H9 (cell line): ENCODE measurements at regions not wholly inside any gene's neighbourhood (a gene's known extent, or its start where the extent isn't known, plus 50 kb on each side); places are given as distances from the start of the nearest gene placed in this dataset.

ENCODE experiments used
- DNase-seq: peaks from one replicate; pipeline ENCODE4 v3.0.0-alpha.2; 2017
- H2AFZ ChIP-seq: one replicate; pipeline ENCODE4 v1.6.1; 2013; ENCODE audit warnings: mild to moderate bottlenecking, low read length, control low read depth, moderate library complexity
- H2AK5ac ChIP-seq: 2 replicates; pipeline ENCODE4 v1.6.1; 2013; ENCODE audit warnings: low read length, control low read depth, mixed read lengths; ENCODE audit not compliant: insufficient read length
- H2BK120ac ChIP-seq: one replicate; pipeline ENCODE4 v1.6.1; 2013; ENCODE audit warnings: low read depth, mild to moderate bottlenecking, low read length, control low read depth, inconsistent platforms; ENCODE audit not compliant: poor library complexity, severe bottlenecking
- H2BK12ac ChIP-seq: 2 replicates; pipeline ENCODE4 v1.6.1; 2013; ENCODE audit warnings: low read length, control low read depth, mixed read lengths, low read depth; ENCODE audit not compliant: insufficient read length
- H2BK15ac ChIP-seq: 2 replicates; pipeline ENCODE4 v1.6.1; 2013; ENCODE audit warnings: low read depth, low read length, control low read depth
- H2BK20ac ChIP-seq: one replicate; pipeline ENCODE4 v1.6.1; 2013; ENCODE audit warnings: low read depth, mild to moderate bottlenecking, low read length, control low read depth, inconsistent platforms; ENCODE audit not compliant: poor library complexity, severe bottlenecking
- H2BK5ac ChIP-seq: 2 replicates; pipeline ENCODE4 v1.6.1; 2013; ENCODE audit warnings: low read length, control low read depth, mixed read lengths; ENCODE audit not compliant: insufficient read length
- H3K14ac ChIP-seq: 2 replicates; pipeline ENCODE4 v1.6.1; 2013; ENCODE audit warnings: low read length, control low read depth; ENCODE audit not compliant: insufficient read depth
- H3K18ac ChIP-seq: 2 replicates; pipeline ENCODE4 v1.6.1; 2013; ENCODE audit warnings: low read depth, mild to moderate bottlenecking, mixed read lengths, low read length, control low read depth; ENCODE audit not compliant: insufficient read length
- H3K23ac ChIP-seq: 2 replicates; pipeline ENCODE4 v1.6.1; 2013; ENCODE audit warnings: low read length, control low read depth, mixed read lengths, low read depth; ENCODE audit not compliant: insufficient read length
- H3K23me2 ChIP-seq: 2 replicates; pipeline ENCODE4 v1.6.1; 2013; ENCODE audit warnings: low read depth, mild to moderate bottlenecking, mixed read lengths, low read length, control low read depth; ENCODE audit not compliant: insufficient read length, poor library complexity, severe bottlenecking
- H3K27ac ChIP-seq: 2 replicates; pipeline ENCODE4 v1.5.1; 2013; ENCODE audit warnings: low read length, control low read depth, mixed read lengths, low read depth; ENCODE audit not compliant: insufficient read length
- H3K27me3 ChIP-seq: 2 replicates; pipeline ENCODE4 v1.6.1; 2013; ENCODE audit warnings: low read length, control low read depth, inconsistent platforms; ENCODE audit not compliant: insufficient read depth
- H3K4ac ChIP-seq: 2 replicates; pipeline ENCODE4 v1.6.1; 2013; ENCODE audit warnings: low read depth, mild to moderate bottlenecking, control low read depth, inconsistent platforms, low read length, moderate library complexity
- H3K4me1 ChIP-seq: 2 replicates; pipeline ENCODE4 v1.6.1; 2013; ENCODE audit warnings: low read length, control low read depth, inconsistent platforms; ENCODE audit not compliant: insufficient read depth
- H3K4me2 ChIP-seq: 2 replicates; pipeline ENCODE4 v1.6.1; 2013; ENCODE audit warnings: low read length, control low read depth, mixed read lengths; ENCODE audit not compliant: insufficient read length, insufficient read depth
- H3K56ac ChIP-seq: 2 replicates; pipeline ENCODE4 v1.6.1; 2013; ENCODE audit warnings: low read depth, mild to moderate bottlenecking, mixed read lengths, low read length, control low read depth; ENCODE audit not compliant: insufficient read length
- H3K79me1 ChIP-seq: 2 replicates; pipeline ENCODE4 v1.6.1; 2013; ENCODE audit warnings: low read depth, mild to moderate bottlenecking, moderate library complexity, low read length, control low read depth, inconsistent platforms; ENCODE audit not compliant: insufficient read depth, poor library complexity, severe bottlenecking
- H3K79me2 ChIP-seq: 2 replicates; pipeline ENCODE4 v1.6.1; 2013; ENCODE audit warnings: low read length, control low read depth, inconsistent platforms; ENCODE audit not compliant: insufficient read depth
- H3K9ac ChIP-seq: 2 replicates; pipeline ENCODE4 v1.6.1; 2013; ENCODE audit warnings: low read length, control low read depth, mixed read lengths; ENCODE audit not compliant: insufficient read length; ENCODE audit errors: extremely low read depth
- H3K9me3 ChIP-seq: one replicate; pipeline ENCODE4 v1.6.1; 2013; ENCODE audit warnings: low read depth, low read length, inconsistent platforms; ENCODE audit not compliant: control insufficient read depth
- H3T11ph ChIP-seq: one replicate; pipeline ENCODE4 v1.6.1; 2013; ENCODE audit warnings: mild to moderate bottlenecking, low read length, control low read depth, inconsistent platforms
- H4K20me1 ChIP-seq: one replicate; pipeline ENCODE4 v1.6.1; 2013; ENCODE audit not compliant: control insufficient read depth, insufficient read length, insufficient read depth
- H4K5ac ChIP-seq: 2 replicates; pipeline ENCODE4 v1.6.1; 2013; ENCODE audit warnings: low read depth, mild to moderate bottlenecking, mixed read lengths, low read length, control low read depth; ENCODE audit not compliant: insufficient read length
- H4K8ac ChIP-seq: replicated peaks from 2 replicates; pipeline ENCODE4 v1.6.1; 2013; ENCODE audit warnings: low read length, control low read depth, mixed read lengths, low read depth; ENCODE audit not compliant: insufficient read length
- H4K91ac ChIP-seq: 2 replicates; pipeline ENCODE4 v1.6.1; 2013; ENCODE audit warnings: low read depth, mild to moderate bottlenecking, moderate library complexity, mixed read lengths, low read length, control low read depth; ENCODE audit not compliant: insufficient read length
- H3K27ac Mint-ChIP-seq, 3 experiments: 2 replicates in 2 of 3; 3 replicates in 1 of 3; pipeline ENCODE4 v1.8.0; 2020 to 2021; ENCODE audit warnings: mixed read lengths in 3 of 3, mild to moderate bottlenecking in 1 of 3, moderate library complexity in 1 of 3
- H3K27me3 Mint-ChIP-seq: 2 replicates; pipeline ENCODE4 v1.8.0; 2021; ENCODE audit warnings: low read depth, mild to moderate bottlenecking, moderate library complexity, mixed read lengths
- H3K36me3 Mint-ChIP-seq, 3 experiments: 2 replicates in 2 of 3; 3 replicates in 1 of 3; pipeline ENCODE4 v1.8.0; 2020 to 2021; ENCODE audit warnings: low read depth in 3 of 3, mixed read lengths in 3 of 3; ENCODE audit not compliant: insufficient read depth in 1 of 3
- H3K4me1 Mint-ChIP-seq, 2 experiments: 2 replicates each; pipeline ENCODE4 v1.8.0; 2020; ENCODE audit warnings: mixed read lengths in 2 of 2
- H3K4me3 Mint-ChIP-seq, 2 experiments: 2 replicates in 1 of 2; 3 replicates in 1 of 2; pipeline ENCODE4 v1.8.0; 2020 to 2021; ENCODE audit warnings: mild to moderate bottlenecking in 2 of 2, mixed read lengths in 2 of 2, moderate library complexity in 1 of 2
- H3K9me3 Mint-ChIP-seq, 2 experiments: 2 replicates in 1 of 2; 3 replicates in 1 of 2; pipeline ENCODE4 v1.8.0; 2020; ENCODE audit warnings: mild to moderate bottlenecking in 2 of 2, mixed read lengths in 2 of 2, moderate library complexity in 1 of 2
- WGBS: extraction: QIAGEN DNeasy Blood & Tissue Kit; methylation state at CpG from one replicate; pipeline ENCODE4 v1.1.7; 2013; ENCODE audit warnings: missing lambda C conversion rate, low lambda C conversion rate, mixed read lengths; ENCODE audit not compliant: insufficient read length; ENCODE audit errors: extremely low coverage; 5-methylcytosine and 5-hydroxymethylcytosine counted together
- TF ChIP-seq, protein P1 (sequence below): fragments of 200-600 bp; sonication (generic); conservative IDR thresholded peaks from 3 replicates; pipeline ENCODE4 v1.8.0; 2021; ENCODE audit warnings: antibody characterized with exemption, mild to moderate bottlenecking

DNA sequence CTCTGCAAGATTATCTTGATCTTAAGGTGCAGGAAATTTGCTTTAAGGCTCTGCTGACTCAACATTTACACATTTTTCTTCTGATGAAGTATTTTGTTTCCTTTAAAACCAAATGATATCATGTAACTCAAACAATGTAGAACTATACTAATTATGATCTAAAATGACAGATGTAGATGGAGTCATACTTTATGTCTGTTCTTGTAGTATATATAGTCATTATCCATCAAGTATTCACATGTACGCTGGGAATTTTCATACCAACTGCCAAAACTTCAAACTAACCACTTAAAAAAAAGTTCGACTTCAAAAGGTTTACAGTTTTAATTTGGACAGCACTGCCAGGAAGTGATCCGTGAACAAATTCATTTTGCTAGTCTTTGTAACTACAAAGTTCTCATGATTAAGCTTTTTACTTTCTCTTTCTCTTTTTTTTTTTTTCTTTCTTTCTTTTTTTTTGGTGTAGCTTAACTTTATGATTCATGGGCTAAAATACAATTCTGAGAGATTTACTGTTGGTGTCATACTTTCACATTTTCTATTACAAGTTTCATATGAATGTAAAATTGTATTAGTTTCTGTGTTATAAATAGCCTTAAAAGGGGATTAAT lies 509.0 kb upstream of the CXADR start:
- H3K4me1 ChIP-seq = no peaks in the 10 kb centered on the region
- no peak overlapping the region for H4K5ac ChIP-seq
- H3K23ac ChIP-seq = no peak overlapping the region
- Mint-ChIP-seq H3K27ac (no peak overlapping the region), H3K27me3 (no peaks in the 10 kb centered on the region), H3K9me3 (peaks cover 8 to 10% of the 10 kb centered on the region in 2 experiments; a peak in 3 of 5 replicates), H3K4me3 (no peak overlapping the region), H3K4me1 (peaks cover 21 to 22% of the 10 kb centered on the region in 2 experiments), H3K36me3 (peaks cover 4 to 14% (median 9%) of the 10 kb centered on the region in 3 experiments)
- H2BK12ac ChIP-seq = no peak overlapping the region
- no peaks in the 10 kb centered on the region for H4K20me1 ChIP-seq
- no peak overlapping the region for H2BK20ac ChIP-seq
- no peaks in the 10 kb centered on the region for H3K79me1 ChIP-seq
- no peak overlapping the region for H2BK5ac ChIP-seq
- H2BK120ac ChIP-seq = no peak overlapping the region
- no peak overlapping the region for H3T11ph ChIP-seq
- H3K4me2 ChIP-seq = no peak overlapping the region
- no peak overlapping the region for H4K91ac ChIP-seq
- DNase-seq = no peak
- H3K56ac ChIP-seq = no peak overlapping the region
- TF ChIP-seq, protein P1, sequence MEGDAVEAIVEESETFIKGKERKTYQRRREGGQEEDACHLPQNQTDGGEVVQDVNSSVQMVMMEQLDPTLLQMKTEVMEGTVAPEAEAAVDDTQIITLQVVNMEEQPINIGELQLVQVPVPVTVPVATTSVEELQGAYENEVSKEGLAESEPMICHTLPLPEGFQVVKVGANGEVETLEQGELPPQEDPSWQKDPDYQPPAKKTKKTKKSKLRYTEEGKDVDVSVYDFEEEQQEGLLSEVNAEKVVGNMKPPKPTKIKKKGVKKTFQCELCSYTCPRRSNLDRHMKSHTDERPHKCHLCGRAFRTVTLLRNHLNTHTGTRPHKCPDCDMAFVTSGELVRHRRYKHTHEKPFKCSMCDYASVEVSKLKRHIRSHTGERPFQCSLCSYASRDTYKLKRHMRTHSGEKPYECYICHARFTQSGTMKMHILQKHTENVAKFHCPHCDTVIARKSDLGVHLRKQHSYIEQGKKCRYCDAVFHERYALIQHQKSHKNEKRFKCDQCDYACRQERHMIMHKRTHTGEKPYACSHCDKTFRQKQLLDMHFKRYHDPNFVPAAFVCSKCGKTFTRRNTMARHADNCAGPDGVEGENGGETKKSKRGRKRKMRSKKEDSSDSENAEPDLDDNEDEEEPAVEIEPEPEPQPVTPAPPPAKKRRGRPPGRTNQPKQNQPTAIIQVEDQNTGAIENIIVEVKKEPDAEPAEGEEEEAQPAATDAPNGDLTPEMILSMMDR = no peak
- no peak overlapping the region for H4K8ac ChIP-seq
- H3K23me2 ChIP-seq = no peaks in the 10 kb centered on the region
- H3K9me3 ChIP-seq = no peaks in the 10 kb centered on the region
- H3K14ac ChIP-seq = no peak overlapping the region
- no peak overlapping the region for H3K9ac ChIP-seq
- H2BK15ac ChIP-seq = no peak overlapping the region
- H3K4ac ChIP-seq = no peak overlapping the region
- no peaks in the 10 kb centered on the region for H3K27me3 ChIP-seq
- no peak overlapping the region for H3K18ac ChIP-seq
- H2AFZ ChIP-seq = no peak overlapping the region
- H3K27ac ChIP-seq = no peak overlapping the region
- no peak overlapping the region for H2AK5ac ChIP-seq
- no peaks in the 10 kb centered on the region for H3K79me2 ChIP-seq
- no CpG with 5 or more reads among the region's 3 CpGs for WGBS
